Left renal cortex interstitium (tissue), 4 donors: ENCODE measurements at regions not wholly inside any gene's neighbourhood (a gene's known extent, or its start where the extent isn't known, plus 50 kb on each side); places are given as distances from the start of the nearest gene placed in this dataset.

Source experiments
- DNase-seq, 4 donors: peaks; one replicate each; pipeline ENCODE4 v3.0.0-alpha.2; 2013; ENCODE audit warnings: low read depth in 4 of 4, low spot score in 2 of 4, missing footprints in 1 of 4

GRCh38 chr18:3357516-3357915, 92.5 kb upstream of the TGIF1 start:
- no peak for DNase-seq

- no peak for DNase-seq
Measured at GRCh38 chr18:3358310-3358709, 91.7 kb upstream of the TGIF1 start.

GRCh38 chr18:3360211-3360610, 89.8 kb upstream of the TGIF1 start:
- DNase-seq = no peak

GRCh38 chr18:3367491-3368091, 82.4 kb upstream of the TGIF1 start:
- no peak for DNase-seq

- DNase-seq = no peak
Measured at GRCh38 chr18:3368193-3368592, 81.8 kb upstream of the TGIF1 start.

- DNase-seq = no peak
Measured at GRCh38 chr18:3379685-3380084, 70.3 kb upstream of the TGIF1 start.

- DNase-seq = no peak
Measured at GRCh38 chr18:3380384-3380961, 69.5 kb upstream of the TGIF1 start.

- DNase-seq = no peak
Measured at GRCh38 chr18:3383381-3383915, 66.5 kb upstream of the TGIF1 start.

GRCh38 chr18:3384664-3385563, 65.1 kb upstream of the TGIF1 start:
- DNase-seq = no peak

- no peak for DNase-seq
Measured at GRCh38 chr18:3388323-3388722, 61.6 kb upstream of the TGIF1 start.

- DNase-seq = no peak
Measured at GRCh38 chr18:3388980-3389379, 61.0 kb upstream of the TGIF1 start.

GRCh38 chr18:3389977-3390376, 60.0 kb upstream of the TGIF1 start:
- no peak for DNase-seq

- no peak for DNase-seq
Measured at GRCh38 chr18:3391704-3392466, 58.1 kb upstream of the TGIF1 start.

- no peak for DNase-seq
Measured at GRCh38 chr18:3392467-3392855, 57.5 kb upstream of the TGIF1 start.

GRCh38 chr18:3394648-3395047, 55.3 kb upstream of the TGIF1 start:
- DNase-seq = no peak

- no peak for DNase-seq
Measured at GRCh38 chr18:3395466-3395865, 54.5 kb upstream of the TGIF1 start.

GRCh38 chr18:3397031-3397750, 52.8 kb upstream of the TGIF1 start:
- peak in 3 of 4 donors; percentile 15 to 20 (median 18) for DNase-seq

- DNase-seq = no peak
Measured at GRCh38 chr18:3397786-3398185, 52.2 kb upstream of the TGIF1 start.
